IMR-90 (cell line): ENCODE measurements at regions not wholly inside any gene's neighbourhood (a gene's known extent, or its start where the extent isn't known, plus 50 kb on each side); places are given as distances from the start of the nearest gene placed in this dataset.
"Not testable (repeated sequence)": the region's sequence is repeated elsewhere in the genome, so short reads cannot be mapped to it uniquely, and the experiment has no call there.

Experiments
- ATAC-seq: fragments of 200-7000 bp; cut with Tn5 transposase; 2 replicates; pipeline ENCODE4 v1.9.1; 2020; ENCODE audit warnings: low read depth, mild to moderate bottlenecking, moderate library complexity
- BruUV-seq: library from RNA; stranded (reverse); fragments of 400-500 nt; replicated peaks from 2 replicates; lab custom pipeline; 2021; lab: Mats Ljungman, UMichigan
- CTCF ChIA-PET: fragments of 300-600 bp; formaldehyde crosslinking; extraction: SDS; loops from one replicate; lab custom pipeline; 2021; ENCODE audit warnings: antibody characterized with exemption; lab: Yijun Ruan, JAX
- POLR2A ChIA-PET: fragments of 300-600 bp; sonication (Branson Sonifier 250); formaldehyde crosslinking; loops from one replicate; lab custom pipeline; 2022; ENCODE audit warnings: antibody characterized with exemption; ENCODE audit not compliant: unreplicated experiment; lab: Charles Lee
- DNase-seq: peaks from one replicate; pipeline ENCODE4 v3.0.0; 2013
- H2AFZ ChIP-seq: replicated peaks from 2 replicates; pipeline ENCODE3; 2013; ENCODE audit warnings: low read length, mild to moderate bottlenecking; ENCODE audit not compliant: poor library complexity
- H2AK5ac ChIP-seq: 2 replicates; pipeline ENCODE4 v1.6.1; 2013; ENCODE audit warnings: low read depth, low read length, inconsistent platforms
- H2AK9ac ChIP-seq: replicated peaks from 2 replicates; pipeline ENCODE3; 2013; ENCODE audit warnings: mild to moderate bottlenecking, low read depth, low read length, moderate library complexity; ENCODE audit not compliant: poor library complexity
- H2BK120ac ChIP-seq: 2 replicates; pipeline ENCODE4 v1.6.1; 2013; ENCODE audit warnings: low read depth, low read length, inconsistent platforms
- H2BK15ac ChIP-seq: 3 replicates; pipeline ENCODE4 v1.6.1; 2013; ENCODE audit warnings: low read depth, low read length, inconsistent platforms
- H2BK20ac ChIP-seq: 2 replicates; pipeline ENCODE4 v1.6.1; 2013; ENCODE audit warnings: low read depth, mild to moderate bottlenecking, inconsistent platforms, low read length, moderate library complexity
- H2BK5ac ChIP-seq: 2 replicates; pipeline ENCODE4 v1.6.1; 2013; ENCODE audit warnings: mild to moderate bottlenecking, low read depth, low read length, inconsistent platforms; ENCODE audit not compliant: poor library complexity, severe bottlenecking
- H3K14ac ChIP-seq: replicated peaks from 2 replicates; pipeline ENCODE4 v1.6.1; 2013; ENCODE audit warnings: low read depth, low read length, inconsistent platforms
- H3K18ac ChIP-seq: 2 replicates; pipeline ENCODE4 v1.6.1; 2013; ENCODE audit warnings: low read depth, low read length, control low read depth
- H3K23ac ChIP-seq: 2 replicates; pipeline ENCODE4 v1.6.1; 2013; ENCODE audit warnings: low read depth, low read length, inconsistent platforms
- H3K27ac ChIP-seq: 2 replicates; pipeline ENCODE4 v1.5.1; 2013; ENCODE audit warnings: mild to moderate bottlenecking, control low read depth, low read length; ENCODE audit not compliant: insufficient read depth
- H3K27me3 ChIP-seq: 2 replicates; pipeline ENCODE4 v1.6.1; 2013; ENCODE audit warnings: low read length; ENCODE audit not compliant: control insufficient read depth, insufficient read depth
- H3K36me3 ChIP-seq: 2 replicates; pipeline ENCODE4 v1.6.1; 2013; ENCODE audit warnings: low read length, mixed read lengths; ENCODE audit not compliant: control insufficient read depth, insufficient read depth
- H3K4ac ChIP-seq: 2 replicates; pipeline ENCODE4 v1.6.1; 2013; ENCODE audit warnings: low read depth, low read length, inconsistent platforms
- H3K4me1 ChIP-seq: 2 replicates; pipeline ENCODE4 v1.6.1; 2013; ENCODE audit warnings: low read length, mixed read lengths; ENCODE audit not compliant: control insufficient read depth, insufficient read depth
- H3K4me2 ChIP-seq: 2 replicates; pipeline ENCODE4 v1.6.1; 2013; ENCODE audit warnings: low read depth, mild to moderate bottlenecking, control low read depth, low read length, moderate library complexity
- H3K4me3 ChIP-seq: 2 replicates; pipeline ENCODE4 v1.5.1; 2013; ENCODE audit warnings: low read depth, mild to moderate bottlenecking, control low read depth, low read length, moderate library complexity; ENCODE audit not compliant: insufficient read depth
- H3K56ac ChIP-seq: 2 replicates; pipeline ENCODE4 v1.6.1; 2013; ENCODE audit warnings: low read length, inconsistent platforms; ENCODE audit not compliant: insufficient read depth; ENCODE audit errors: extremely low read depth
- H3K79me1 ChIP-seq, 2 experiments: 2 replicates each; pipeline ENCODE4 v1.6.1; 2013; ENCODE audit warnings: low read length in 2 of 2, inconsistent platforms in 1 of 2, low read depth in 1 of 2
- H3K9ac ChIP-seq: 2 replicates; pipeline ENCODE4 v1.6.1; 2013; ENCODE audit warnings: low read depth, low read length, control low read depth
- H3K9me1 ChIP-seq: 2 replicates; pipeline ENCODE4 v1.6.1; 2013; ENCODE audit warnings: low read length, inconsistent platforms; ENCODE audit not compliant: insufficient read depth
- H3K9me3 ChIP-seq: 2 replicates; pipeline ENCODE4 v1.6.1; 2013; ENCODE audit warnings: low read length; ENCODE audit not compliant: control insufficient read depth, insufficient read depth
- H4K20me1 ChIP-seq: 2 replicates; pipeline ENCODE4 v1.6.1; 2013; ENCODE audit warnings: low read length, inconsistent platforms; ENCODE audit not compliant: insufficient read depth
- H4K5ac ChIP-seq: 2 replicates; pipeline ENCODE4 v1.6.1; 2013; ENCODE audit warnings: mild to moderate bottlenecking, low read depth, low read length, control low read depth
- H4K8ac ChIP-seq, 2 experiments: 2 replicates each; pipeline ENCODE4 v1.6.1; 2013; ENCODE audit warnings: low read depth in 2 of 2, low read length in 2 of 2, control low read depth in 1 of 2, inconsistent platforms in 1 of 2
- H4K91ac ChIP-seq: 2 replicates; pipeline ENCODE4 v1.6.1; 2013; ENCODE audit warnings: low read depth, low read length, inconsistent platforms; ENCODE audit not compliant: insufficient read depth
- WGBS, 2 experiments: methylation state at CpG; one replicate each; pipeline versions ENCODE4 v1.1.5 to v1.1.7; 2013; ENCODE audit warnings: missing lambda C conversion rate in 2 of 2; ENCODE audit not compliant: insufficient read length in 1 of 2; ENCODE audit errors: extremely low coverage in 2 of 2; 5-methylcytosine and 5-hydroxymethylcytosine counted together
- dilution Hi-C: fragments of 300-500 bp; cut with HindIII; formaldehyde crosslinking; loops from one replicate; pipeline ENCODE4 v1.14.3; 2018; ENCODE audit warnings: low sequenced_read_pairs; ENCODE audit not compliant: unreplicated experiment
- in situ Hi-C: fragments of 300-500 bp; cut with MboI; formaldehyde crosslinking; loops from 3 replicates; pipeline ENCODE4 v1.14.3; 2019; ENCODE audit warnings: low sequenced_read_pairs, inconsistent platforms, mixed read lengths
- intact Hi-C: fragments of 100-400 bp; cut with micrococcal nuclease; formaldehyde crosslinking; loops from 2 replicates; pipeline ENCODE4 v1.10.0; 2022

GRCh38 chr7:13728430-13728829 is 261.0 kb downstream of the ETV1 start:
- in situ Hi-C loops: loop anchor here (25.0 kb wide), 1 partner anchor 441 kb away; no protein-coding TSS in a partner anchor
- H4K8ac ChIP-seq, H3K4ac ChIP-seq, H3K9me3 ChIP-seq, BruUV-seq, H3K9ac ChIP-seq, H3K4me1 ChIP-seq, POLR2A ChIA-PET, H3K23ac ChIP-seq, ATAC-seq, H3K27me3 ChIP-seq, DNase-seq, H3K27ac ChIP-seq, H3K4me2 ChIP-seq, H3K4me3 ChIP-seq, H2BK20ac ChIP-seq, H4K91ac ChIP-seq, H4K5ac ChIP-seq, CTCF ChIA-PET, H2BK15ac ChIP-seq, H2BK5ac ChIP-seq, H2AFZ ChIP-seq, H3K14ac ChIP-seq, dilution Hi-C loops, H3K18ac ChIP-seq, H2AK9ac ChIP-seq, H4K20me1 ChIP-seq, H3K56ac ChIP-seq, H2AK5ac ChIP-seq, H3K9me1 ChIP-seq, H3K36me3 ChIP-seq, H2BK120ac ChIP-seq, H3K79me1 ChIP-seq: not testable (repeated sequence)
- no CpG with 5 or more reads among the region's 4 CpGs for WGBS, 2 experiments
- intact Hi-C loops: loop anchor here (5.0 kb wide), 2 partner anchors 201 to 446 kb away; no protein-coding TSS in a partner anchor
